Liver (tissue), 3 donors: ENCODE measurements at regions not wholly inside any gene's neighbourhood (a gene's known extent, or its start where the extent isn't known, plus 50 kb on each side); places are given as distances from the start of the nearest gene placed in this dataset.

Experiments used
- ATF3 ChIP-seq: IDR thresholded peaks from 2 replicates; pipeline ENCODE4 v1.6.1; 2016; ENCODE audit warnings: antibody characterized with exemption
- CTCF ChIP-seq: fragments of 150-350 bp; IDR thresholded peaks from 2 replicates; pipeline ENCODE4 v1.5.1; 2017; ENCODE audit warnings: improper control_type of control experiment, low read depth, low read length; ENCODE audit not compliant: missing input control
- EGR1 ChIP-seq, 2 donors: IDR thresholded peaks; 2 replicates each; pipeline ENCODE4 v1.6.1; 2016 to 2018; ENCODE audit warnings: antibody characterized with exemption in 2 of 2, low read depth in 2 of 2
- GABPA ChIP-seq, 2 donors: IDR thresholded peaks in 1 of 2; conservative IDR thresholded peaks in 1 of 2; 2 replicates each; pipeline ENCODE4 v1.6.1; 2016; ENCODE audit warnings: antibody characterized with exemption in 2 of 2, mild to moderate bottlenecking in 1 of 2, moderate library complexity in 1 of 2
- JUND ChIP-seq, 2 donors: IDR thresholded peaks; 2 replicates each; pipeline ENCODE4 v1.6.1; 2016; ENCODE audit warnings: antibody characterized with exemption in 2 of 2
- MAX ChIP-seq: IDR thresholded peaks from 2 replicates; pipeline ENCODE4 v1.6.1; 2016; ENCODE audit warnings: antibody characterized with exemption
- RAD21 ChIP-seq, 2 donors: IDR thresholded peaks; 2 replicates each; pipeline ENCODE4 v1.6.1; 2016; ENCODE audit warnings: antibody characterized with exemption in 2 of 2, mild to moderate bottlenecking in 2 of 2
- REST ChIP-seq: IDR thresholded peaks from 2 replicates; pipeline ENCODE4 v1.6.1; 2016; ENCODE audit warnings: antibody characterized with exemption, mild to moderate bottlenecking
- RXRA ChIP-seq, 2 donors: IDR thresholded peaks; 2 replicates each; pipeline ENCODE4 v1.6.1; 2017 to 2018; ENCODE audit warnings: antibody characterized with exemption in 2 of 2, mild to moderate bottlenecking in 1 of 2
- SP1 ChIP-seq: IDR thresholded peaks from 2 replicates; pipeline ENCODE4 v1.6.1; 2018; ENCODE audit warnings: antibody characterized with exemption, mild to moderate bottlenecking
- TAF1 ChIP-seq: conservative IDR thresholded peaks from 2 replicates; pipeline ENCODE4 v1.6.1; 2016; ENCODE audit warnings: antibody characterized with exemption, mild to moderate bottlenecking
- YY1 ChIP-seq: IDR thresholded peaks from 2 replicates; pipeline ENCODE4 v1.6.1; 2016; ENCODE audit warnings: antibody characterized with exemption, mild to moderate bottlenecking
- donor health status: healthy.
- donor health status: healthy.

- TF ChIP-seq MAX (no peak), RXRA (IDR thresholded peaks at IDR 0.05) (no peak), GABPA (IDR thresholded peaks at IDR 0.05 in 1 of 2, conservative IDR thresholded peaks at IDR 0.05 in 1 of 2) (no peak), SP1 (no peak), CTCF (no peak), YY1 (no peak), RAD21 (IDR thresholded peaks at IDR 0.05) (no peak), TAF1 (no peak), EGR1 (IDR thresholded peaks at IDR 0.05; ENCODE audit: low read depth in 2 of 2) (no peak), ATF3 (no peak), REST (no peak), JUND (IDR thresholded peaks at IDR 0.05) (no peak)
Measured at GRCh38 chr2:144967961-144968360, 448.0 kb upstream of the ZEB2 start.
